RWPE2 (cell line): ENCODE measurements at regions not wholly inside any gene's neighbourhood (a gene's known extent, or its start where the extent isn't known, plus 50 kb on each side); places are given as distances from the start of the nearest gene placed in this dataset.

Experiments used
- ATAC-seq: fragments of 200-7000 bp; cut with Tn5 transposase; 3 replicates; pipeline ENCODE4 v1.9.1; 2021; ENCODE audit warnings: low read depth
- DNase-seq: peaks from one replicate; pipeline ENCODE4 v3.0.0-alpha.2; 2020; ENCODE audit warnings: low spot score
- H3K27ac ChIP-seq: fragments of 450-650 bp; 2 replicates; pipeline ENCODE4 v1.5.1; 2017; ENCODE audit warnings: mild to moderate bottlenecking; ENCODE audit not compliant: poor library complexity, severe bottlenecking
- H3K27me3 ChIP-seq: fragments of 250-450 bp; sonication (Bioruptor Pico); 2 replicates; pipeline ENCODE4 v1.5.1; 2021; ENCODE audit warnings: mild to moderate bottlenecking, moderate library complexity; ENCODE audit not compliant: insufficient read depth, poor library complexity, severe bottlenecking
- H3K36me3 ChIP-seq: fragments of 250-450 bp; sonication (Bioruptor Pico); 2 replicates; pipeline ENCODE4 v1.5.1; 2020; ENCODE audit warnings: low read depth, mild to moderate bottlenecking, moderate library complexity
- H3K4me1 ChIP-seq: fragments of 250-450 bp; sonication (Bioruptor Pico); 2 replicates; pipeline ENCODE4 v1.5.1; 2021; ENCODE audit warnings: mild to moderate bottlenecking, moderate library complexity; ENCODE audit not compliant: insufficient read depth, poor library complexity, severe bottlenecking
- H3K4me3 ChIP-seq: fragments of 250-450 bp; sonication (Bioruptor Pico); 2 replicates; pipeline ENCODE4 v1.5.1; 2021; ENCODE audit warnings: mild to moderate bottlenecking, moderate library complexity; ENCODE audit not compliant: severe bottlenecking
- H3K9me3 ChIP-seq: fragments of 250-450 bp; sonication (Bioruptor Pico); 2 replicates; pipeline ENCODE4 v1.5.1; 2021; ENCODE audit warnings: mild to moderate bottlenecking, moderate library complexity; ENCODE audit not compliant: severe bottlenecking
- TF ChIP-seq, protein P1 (sequence below): fragments of 450-650 bp; IDR thresholded peaks from one replicate; pipeline ENCODE4 v1.5.1; 2017; ENCODE audit warnings: mild to moderate bottlenecking, moderate library complexity; ENCODE audit not compliant: poor library complexity, severe bottlenecking

GRCh38 chr3:65170390-65171042 lies 482.7 kb upstream of the ADAMTS9 start:
- no peak for DNase-seq
- Histone ChIP-seq H3K36me3 (no peaks in the 10 kb centered on the region), H3K27me3 (no peaks in the 10 kb centered on the region), H3K9me3 (no peaks in the 10 kb centered on the region), H3K4me1 (no peaks in the 10 kb centered on the region), H3K4me3 (no peak overlapping the region), H3K27ac (no peak overlapping the region)
- TF ChIP-seq, protein P1, sequence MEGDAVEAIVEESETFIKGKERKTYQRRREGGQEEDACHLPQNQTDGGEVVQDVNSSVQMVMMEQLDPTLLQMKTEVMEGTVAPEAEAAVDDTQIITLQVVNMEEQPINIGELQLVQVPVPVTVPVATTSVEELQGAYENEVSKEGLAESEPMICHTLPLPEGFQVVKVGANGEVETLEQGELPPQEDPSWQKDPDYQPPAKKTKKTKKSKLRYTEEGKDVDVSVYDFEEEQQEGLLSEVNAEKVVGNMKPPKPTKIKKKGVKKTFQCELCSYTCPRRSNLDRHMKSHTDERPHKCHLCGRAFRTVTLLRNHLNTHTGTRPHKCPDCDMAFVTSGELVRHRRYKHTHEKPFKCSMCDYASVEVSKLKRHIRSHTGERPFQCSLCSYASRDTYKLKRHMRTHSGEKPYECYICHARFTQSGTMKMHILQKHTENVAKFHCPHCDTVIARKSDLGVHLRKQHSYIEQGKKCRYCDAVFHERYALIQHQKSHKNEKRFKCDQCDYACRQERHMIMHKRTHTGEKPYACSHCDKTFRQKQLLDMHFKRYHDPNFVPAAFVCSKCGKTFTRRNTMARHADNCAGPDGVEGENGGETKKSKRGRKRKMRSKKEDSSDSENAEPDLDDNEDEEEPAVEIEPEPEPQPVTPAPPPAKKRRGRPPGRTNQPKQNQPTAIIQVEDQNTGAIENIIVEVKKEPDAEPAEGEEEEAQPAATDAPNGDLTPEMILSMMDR, result peak; percentile 41
- 0 out of 3 replicates have a peak, but pooled peaks have one; percentile 23 for ATAC-seq

DNA sequence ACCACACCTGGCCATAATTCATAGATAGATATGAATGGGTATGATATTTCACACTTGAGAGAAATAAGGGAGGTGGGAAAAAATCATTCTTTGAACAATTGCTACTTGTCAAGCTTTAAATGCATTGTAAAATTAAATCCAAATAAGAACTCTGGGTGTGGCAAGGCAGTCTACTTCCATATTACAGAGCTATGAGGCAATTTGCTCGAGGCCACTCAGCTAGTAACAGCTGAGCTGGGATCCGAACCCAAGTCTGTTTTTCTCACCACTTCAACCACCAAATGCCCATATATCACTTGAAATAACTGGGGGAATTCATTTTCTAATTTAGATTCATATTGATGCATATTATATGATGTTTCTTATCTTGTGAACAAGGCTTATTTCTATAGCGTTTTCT lies 482.2 kb upstream of the ADAMTS9 start:
- ATAC-seq (no peak), DNase-seq (no peak)
- Histone ChIP-seq H3K27ac (no peak overlapping the region), H3K4me3 (no peak overlapping the region), H3K36me3 (no peaks in the 10 kb centered on the region), H3K9me3 (no peaks in the 10 kb centered on the region), H3K27me3 (no peaks in the 10 kb centered on the region), H3K4me1 (no peaks in the 10 kb centered on the region)
- TF ChIP-seq, protein P1, result no peak

- H3K27ac ChIP-seq, result no peak overlapping the region
- DNase-seq, result no peak
- H3K4me1 ChIP-seq, result no peaks in the 10 kb centered on the region
- H3K36me3 ChIP-seq, result no peaks in the 10 kb centered on the region
- no peaks in the 10 kb centered on the region for H3K27me3 ChIP-seq
- H3K9me3 ChIP-seq, result no peaks in the 10 kb centered on the region
- TF ChIP-seq, protein P1, result no peak
- no peak overlapping the region for H3K4me3 ChIP-seq
- no peak for ATAC-seq
Measured at GRCh38 chr3:65168547-65168946, 480.7 kb upstream of the ADAMTS9 start.

GRCh38 chr3:65166531-65166930 lies 478.7 kb upstream of the ADAMTS9 start:
- Histone ChIP-seq H3K27me3 (no peaks in the 10 kb centered on the region), H3K4me1 (no peaks in the 10 kb centered on the region), H3K27ac (no peak overlapping the region), H3K9me3 (no peaks in the 10 kb centered on the region), H3K36me3 (no peaks in the 10 kb centered on the region), H3K4me3 (no peak overlapping the region)
- no peak for ATAC-seq
- TF ChIP-seq, protein P1, result no peak
- no peak for DNase-seq

DNA sequence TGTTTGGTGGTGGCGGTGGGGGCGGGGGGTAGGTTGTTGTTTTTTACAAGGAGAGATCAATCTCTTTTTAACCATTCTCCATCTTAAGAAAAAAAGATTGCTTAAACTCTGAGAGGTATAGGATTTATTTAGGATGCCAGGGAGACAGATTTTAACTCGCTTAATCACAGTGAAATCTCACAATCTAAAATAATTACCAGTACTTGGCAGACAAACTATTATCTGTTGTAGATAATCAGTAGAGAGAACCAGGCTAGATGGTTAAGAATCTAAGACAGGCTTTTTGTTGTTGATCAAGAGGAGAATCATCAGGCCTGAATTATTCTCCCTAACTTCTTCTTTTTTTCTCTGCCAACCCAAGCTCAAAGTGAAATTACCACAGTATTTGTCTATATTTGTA lies 470.2 kb upstream of the ADAMTS9 start:
- no peaks in the 10 kb centered on the region for H3K4me1 ChIP-seq
- no peak overlapping the region for H3K4me3 ChIP-seq
- no peaks in the 10 kb centered on the region for H3K36me3 ChIP-seq
- no peaks in the 10 kb centered on the region for H3K27me3 ChIP-seq
- H3K27ac ChIP-seq, result no peak overlapping the region
- DNase-seq (no peak), ATAC-seq (no peak)
- TF ChIP-seq, protein P1, result no peak
- no peaks in the 10 kb centered on the region for H3K9me3 ChIP-seq
